ENCODE measurements at regions not wholly inside any gene's neighbourhood (a gene's known extent, or its start where the extent isn't known, plus 50 kb on each side); places are given as distances from the start of the nearest gene placed in this dataset.

DNA sequence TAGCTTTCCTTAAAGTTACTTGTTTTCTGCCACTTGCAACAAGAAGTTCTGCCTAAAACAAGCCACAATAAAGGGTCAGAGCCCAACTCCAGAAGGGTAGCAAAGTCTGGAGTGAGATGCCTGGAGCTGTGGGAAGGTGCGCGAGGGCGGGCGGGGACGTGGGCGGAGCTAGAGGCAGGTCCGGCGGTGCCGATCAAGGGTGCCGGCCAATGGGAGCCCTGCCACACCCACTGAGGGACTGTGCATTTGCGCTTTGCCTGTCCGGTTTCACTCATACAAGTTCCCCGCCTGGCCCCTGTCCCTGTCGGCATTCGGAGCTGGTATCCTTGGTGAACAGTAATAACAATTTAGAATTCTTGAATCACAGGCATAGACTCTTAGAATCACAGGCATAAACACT lies 732.4 kb downstream of the MATN1 start:
- H3K27ac ChIP-seq: no peak overlapping the region
- 33 to 60% methylated on average over 9 to 15 of the region's 15 CpGs for WGBS, 2 donors
- no peak for TF ChIP-seq POLR2AphosphoS5 (IDR thresholded peaks at IDR 0.05)
- TF ChIP-seq, protein P1, sequence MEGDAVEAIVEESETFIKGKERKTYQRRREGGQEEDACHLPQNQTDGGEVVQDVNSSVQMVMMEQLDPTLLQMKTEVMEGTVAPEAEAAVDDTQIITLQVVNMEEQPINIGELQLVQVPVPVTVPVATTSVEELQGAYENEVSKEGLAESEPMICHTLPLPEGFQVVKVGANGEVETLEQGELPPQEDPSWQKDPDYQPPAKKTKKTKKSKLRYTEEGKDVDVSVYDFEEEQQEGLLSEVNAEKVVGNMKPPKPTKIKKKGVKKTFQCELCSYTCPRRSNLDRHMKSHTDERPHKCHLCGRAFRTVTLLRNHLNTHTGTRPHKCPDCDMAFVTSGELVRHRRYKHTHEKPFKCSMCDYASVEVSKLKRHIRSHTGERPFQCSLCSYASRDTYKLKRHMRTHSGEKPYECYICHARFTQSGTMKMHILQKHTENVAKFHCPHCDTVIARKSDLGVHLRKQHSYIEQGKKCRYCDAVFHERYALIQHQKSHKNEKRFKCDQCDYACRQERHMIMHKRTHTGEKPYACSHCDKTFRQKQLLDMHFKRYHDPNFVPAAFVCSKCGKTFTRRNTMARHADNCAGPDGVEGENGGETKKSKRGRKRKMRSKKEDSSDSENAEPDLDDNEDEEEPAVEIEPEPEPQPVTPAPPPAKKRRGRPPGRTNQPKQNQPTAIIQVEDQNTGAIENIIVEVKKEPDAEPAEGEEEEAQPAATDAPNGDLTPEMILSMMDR (IDR thresholded peaks at IDR 0.05): no peak
- TF ChIP-seq EP300 (IDR thresholded peaks at IDR 0.05): no peak
- no peak for TF ChIP-seq POLR2A (IDR thresholded peaks at IDR 0.05)
- H3K36me3 ChIP-seq: no peaks in the 10 kb centered on the region
- DNase-seq: peak; percentile 39 to 87
- H3K4me1 ChIP-seq: no peaks in the 10 kb centered on the region
- no peaks in the 10 kb centered on the region for H3K27me3 ChIP-seq
- peaks cover 0 to 18% (median 13%) of the 10 kb centered on the region in 4 donors for H3K9me3 ChIP-seq
- peak; percentile 40 to 43 for ATAC-seq (ENCODE audit: low FRiP score in 2 of 2)
- H3K4me3 ChIP-seq: no peak overlapping the region

DNA sequence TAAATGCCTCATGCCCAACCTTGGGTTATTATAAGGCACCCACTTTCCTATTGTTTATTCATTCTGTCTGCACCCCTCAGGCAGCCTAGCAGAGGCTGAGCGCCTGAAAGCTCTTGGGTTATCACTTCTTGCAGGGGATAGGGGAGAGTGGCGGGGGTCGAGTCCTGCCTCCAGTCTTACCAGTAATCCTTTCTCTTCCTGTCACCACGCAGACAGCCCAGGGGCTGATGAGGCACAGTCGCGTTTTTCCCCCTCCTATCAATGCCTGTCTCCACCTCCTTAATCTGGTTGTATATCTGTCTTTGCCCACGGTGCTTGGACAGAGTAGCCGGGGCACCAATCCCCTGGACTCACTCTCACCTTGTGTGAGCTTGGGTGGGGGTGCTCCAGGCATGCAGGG lies 733.1 kb downstream of the MATN1 start:
- DNase-seq: no peak
- no peak overlapping the region for H3K4me3 ChIP-seq
- ATAC-seq (ENCODE audit: low FRiP score in 2 of 2): no peak
- no peaks in the 10 kb centered on the region for H3K4me1 ChIP-seq
- no peaks in the 10 kb centered on the region for H3K36me3 ChIP-seq
- TF ChIP-seq, protein P1 (IDR thresholded peaks at IDR 0.05): no peak
- no peak for TF ChIP-seq POLR2AphosphoS5 (IDR thresholded peaks at IDR 0.05)
- no peak for TF ChIP-seq EP300 (IDR thresholded peaks at IDR 0.05)
- no peak for TF ChIP-seq POLR2A (IDR thresholded peaks at IDR 0.05)
- H3K27ac ChIP-seq: no peak overlapping the region
- H3K9me3 ChIP-seq: peaks cover 0 to 18% (median 13%) of the 10 kb centered on the region in 4 donors
- no peaks in the 10 kb centered on the region for H3K27me3 ChIP-seq
- WGBS, 2 donors: 56 to 63% methylated on average over 7 to 8 of the region's 8 CpGs

DNA sequence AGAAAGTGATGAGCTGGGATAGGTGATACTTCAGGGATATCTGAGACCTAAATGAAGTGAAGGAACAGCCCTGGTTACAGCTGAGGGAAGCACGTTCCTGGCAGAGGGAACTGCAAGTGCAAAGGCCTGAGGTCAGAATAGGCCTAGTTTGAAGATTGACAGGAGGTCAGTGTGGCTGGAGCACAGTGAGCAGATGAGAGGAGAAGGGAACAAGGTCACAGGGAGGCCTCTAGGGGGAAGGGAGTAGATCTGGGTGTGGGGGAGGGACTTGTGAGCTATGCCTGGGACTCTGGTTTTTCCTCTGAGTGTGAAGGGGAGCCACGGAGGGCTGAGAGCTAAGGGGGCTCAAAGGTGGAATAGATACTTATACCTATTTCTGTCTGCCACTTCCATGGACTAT lies 736.4 kb downstream of the MATN1 start:
- Histone ChIP-seq H3K4me3 (no peak overlapping the region), H3K4me1 (peaks cover 0 to 9% (median 4%) of the 10 kb centered on the region in 4 donors), H3K9me3 (no peaks in the 10 kb centered on the region), H3K27ac (no peak overlapping the region), H3K27me3 (no peaks in the 10 kb centered on the region), H3K36me3 (no peaks in the 10 kb centered on the region)
- TF ChIP-seq POLR2A (IDR thresholded peaks at IDR 0.05) (no peak), EP300 (IDR thresholded peaks at IDR 0.05) (no peak)
- TF ChIP-seq, protein P1 (IDR thresholded peaks at IDR 0.05): no peak
- DNase-seq: peak in 1 of 2 donors; percentile 37
- WGBS, 2 donors: 40 to 57% methylated on average over 2 of the region's 2 CpGs
- ATAC-seq (ENCODE audit: low FRiP score in 2 of 2): peak in 1 of 2 donors; percentile 48

DNA sequence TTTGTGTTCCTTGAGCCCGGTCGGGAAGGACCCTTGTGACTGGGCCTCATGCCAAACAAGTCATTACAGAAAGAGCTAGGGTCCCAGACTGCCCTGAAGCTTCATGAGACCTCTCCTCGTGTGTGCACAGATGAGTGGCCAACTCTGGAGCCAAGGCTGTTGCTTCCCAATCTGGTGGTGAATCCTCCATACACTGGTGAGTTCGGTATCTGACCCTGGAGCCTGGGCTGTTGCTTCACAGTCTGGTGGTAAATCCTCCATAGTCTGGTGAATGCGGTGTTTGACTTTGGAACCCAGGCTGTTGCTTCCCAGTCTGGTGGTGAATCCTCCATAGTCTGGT lies 737.8 kb downstream of the MATN1 start:
- no peak for ATAC-seq (ENCODE audit: low FRiP score in 2 of 2)
- Histone ChIP-seq H3K4me3 (no peak overlapping the region), H3K27me3 (no peaks in the 10 kb centered on the region), H3K36me3 (no peaks in the 10 kb centered on the region), H3K4me1 (peaks cover 0 to 9% (median 4%) of the 10 kb centered on the region in 4 donors), H3K9me3 (no peaks in the 10 kb centered on the region), H3K27ac (peak overlapping the region in 1 of 4 donors; percentile 39)
- TF ChIP-seq, protein P1 (IDR thresholded peaks at IDR 0.05): no peak
- TF ChIP-seq POLR2A (IDR thresholded peaks at IDR 0.05) (no peak), POLR2AphosphoS5 (IDR thresholded peaks at IDR 0.05) (no peak), EP300 (IDR thresholded peaks at IDR 0.05) (no peak)
- no peak for DNase-seq
- whole genome bisulfite sequencing, 2 donors: 52 to 54% methylated on average over 5 of the region's 5 CpGs

DNA sequence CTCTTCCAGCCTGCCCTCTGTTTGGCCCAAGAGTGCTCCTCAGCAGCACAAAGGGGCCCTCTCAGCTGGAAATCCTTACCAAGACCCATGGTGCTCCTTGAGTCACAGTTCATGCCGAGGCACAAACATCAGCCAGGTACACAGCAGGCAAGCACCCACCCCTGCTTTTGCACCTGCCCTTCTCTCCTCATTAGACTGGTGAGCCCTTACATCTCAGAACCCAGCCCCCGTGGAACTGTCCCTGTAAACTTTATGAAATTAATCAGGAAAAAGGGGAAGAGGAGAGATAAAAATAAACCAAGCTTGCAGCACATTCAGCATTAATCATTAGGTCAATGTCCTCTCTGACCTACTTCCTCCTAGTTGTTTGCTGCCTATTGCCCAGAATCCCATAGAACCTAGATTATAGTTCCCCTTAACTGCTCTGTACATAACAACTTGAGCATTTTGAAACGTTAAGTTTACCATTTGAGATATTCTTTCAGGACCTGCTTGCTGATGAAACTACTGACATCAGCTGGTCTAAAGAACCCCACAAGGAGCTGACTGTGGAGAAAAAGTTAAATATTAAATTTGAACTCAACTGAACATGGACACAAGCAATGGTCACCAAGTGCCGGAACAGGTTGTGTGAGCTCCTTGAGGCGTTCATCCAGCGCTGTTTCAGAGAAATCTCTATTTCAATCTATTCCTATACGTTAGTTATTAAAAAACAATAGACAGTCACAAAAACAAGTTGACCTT lies 738.4 kb downstream of the MATN1 start:
- Histone ChIP-seq H3K4me3 (no peak overlapping the region), H3K27ac (peak overlapping the region in 3 of 4 donors; percentile 62 to 74 (median 62)), H3K27me3 (no peaks in the 10 kb centered on the region), H3K4me1 (peaks cover 0 to 9% (median 4%) of the 10 kb centered on the region in 4 donors), H3K36me3 (no peaks in the 10 kb centered on the region), H3K9me3 (no peaks in the 10 kb centered on the region)
- 35 to 39% methylated on average over 7 of the region's 7 CpGs for WGBS, 2 donors
- DNase-seq (no peak), ATAC-seq (ENCODE audit: low FRiP score in 2 of 2) (peak; percentile 59 to 80)
- TF ChIP-seq POLR2A (IDR thresholded peaks at IDR 0.05) (no peak), POLR2AphosphoS5 (IDR thresholded peaks at IDR 0.05) (no peak), EP300 (IDR thresholded peaks at IDR 0.05) (no peak)
- TF ChIP-seq, protein P1 (IDR thresholded peaks at IDR 0.05): no peak

Measured in upper lobe of left lung (tissue), 6 donors.